GM06990 (cell line): ENCODE measurements at regions not wholly inside any gene's neighbourhood (a gene's known extent, or its start where the extent isn't known, plus 50 kb on each side); places are given as distances from the start of the nearest gene placed in this dataset.

Experiments
- DNase-seq: peaks from one replicate; pipeline ENCODE4 v3.0.0-alpha.2; 2011; ENCODE audit not compliant: insufficient read length; ENCODE audit errors: extremely low read depth
- H3K27me3 ChIP-seq: replicated peaks from 2 replicates; pipeline ENCODE4 v1.6.0; 2011; ENCODE audit warnings: low read length; ENCODE audit not compliant: control insufficient read depth, insufficient read depth
- H3K36me3 ChIP-seq: 2 replicates; pipeline ENCODE4 v1.5.1; 2011; ENCODE audit warnings: low read length; ENCODE audit not compliant: control insufficient read depth, insufficient read depth
- H3K4me3 ChIP-seq: replicated peaks from 2 replicates; pipeline ENCODE4 v1.5.1; 2011; ENCODE audit warnings: low read depth, mild to moderate bottlenecking, control low read depth, low read length
- CTCF ChIP-seq: IDR thresholded peaks from 2 replicates; pipeline ENCODE4 v1.5.1; 2011; ENCODE audit warnings: low read length, control low read depth, mild to moderate bottlenecking, inconsistent platforms; ENCODE audit not compliant: insufficient read depth, poor library complexity, severe bottlenecking

GRCh38 chr6:74287441-74287840 is 591.4 kb downstream of the CD109 start:
- Histone ChIP-seq H3K4me3 (no peak overlapping the region), H3K27me3 (no peaks in the 10 kb centered on the region), H3K36me3 (no peaks in the 10 kb centered on the region)
- no peak for DNase-seq
- no peak for TF ChIP-seq CTCF

- no peak for DNase-seq
- no peak for TF ChIP-seq CTCF
- Histone ChIP-seq H3K27me3 (no peaks in the 10 kb centered on the region), H3K4me3 (no peak overlapping the region), H3K36me3 (no peaks in the 10 kb centered on the region)
Measured at GRCh38 chr6:74284284-74284683, 588.3 kb downstream of the CD109 start.

GRCh38 chr6:74283532-74283931 is 587.5 kb downstream of the CD109 start:
- Histone ChIP-seq H3K27me3 (no peaks in the 10 kb centered on the region), H3K36me3 (no peaks in the 10 kb centered on the region), H3K4me3 (no peak overlapping the region)
- no peak for DNase-seq
- no peak for TF ChIP-seq CTCF

- Histone ChIP-seq H3K27me3 (no peaks in the 10 kb centered on the region), H3K4me3 (no peak overlapping the region), H3K36me3 (no peaks in the 10 kb centered on the region)
- TF ChIP-seq CTCF = no peak
- no peak for DNase-seq
Measured at GRCh38 chr6:74282143-74282689, 586.2 kb downstream of the CD109 start.

GRCh38 chr6:74280130-74280692 is 584.2 kb downstream of the CD109 start:
- Histone ChIP-seq H3K4me3 (no peak overlapping the region), H3K36me3 (no peaks in the 10 kb centered on the region), H3K27me3 (no peaks in the 10 kb centered on the region)
- TF ChIP-seq CTCF = no peak
- no peak for DNase-seq

GRCh38 chr6:74277777-74278186 is 581.8 kb downstream of the CD109 start:
- DNase-seq = no peak
- Histone ChIP-seq H3K4me3 (no peak overlapping the region), H3K27me3 (no peaks in the 10 kb centered on the region), H3K36me3 (no peaks in the 10 kb centered on the region)
- TF ChIP-seq CTCF = no peak
